ENCODE measurements at regions not wholly inside any gene's neighbourhood (a gene's known extent, or its start where the extent isn't known, plus 50 kb on each side); places are given as distances from the start of the nearest gene placed in this dataset.

DNA sequence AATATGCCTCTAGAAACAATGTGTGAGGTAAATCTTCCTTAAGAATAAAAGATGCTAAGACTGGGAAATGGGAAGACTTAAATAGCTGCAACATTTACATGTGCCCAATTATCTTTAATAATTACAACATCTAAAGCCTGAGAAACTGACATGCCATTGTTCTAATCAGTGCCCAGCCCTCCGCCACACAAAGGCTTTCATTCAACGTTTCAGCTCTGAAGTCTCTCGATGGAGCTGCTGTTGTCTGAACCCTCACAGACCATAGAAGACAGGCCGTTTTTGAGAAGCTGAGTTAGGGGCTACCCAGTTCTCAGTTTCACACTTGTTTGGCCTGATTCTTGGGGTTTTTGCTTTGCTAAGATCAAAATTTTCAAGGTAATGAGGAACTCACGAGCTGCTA, 315.4 kb upstream of the CHST9 start:
- TF ChIP-seq, protein P1, sequence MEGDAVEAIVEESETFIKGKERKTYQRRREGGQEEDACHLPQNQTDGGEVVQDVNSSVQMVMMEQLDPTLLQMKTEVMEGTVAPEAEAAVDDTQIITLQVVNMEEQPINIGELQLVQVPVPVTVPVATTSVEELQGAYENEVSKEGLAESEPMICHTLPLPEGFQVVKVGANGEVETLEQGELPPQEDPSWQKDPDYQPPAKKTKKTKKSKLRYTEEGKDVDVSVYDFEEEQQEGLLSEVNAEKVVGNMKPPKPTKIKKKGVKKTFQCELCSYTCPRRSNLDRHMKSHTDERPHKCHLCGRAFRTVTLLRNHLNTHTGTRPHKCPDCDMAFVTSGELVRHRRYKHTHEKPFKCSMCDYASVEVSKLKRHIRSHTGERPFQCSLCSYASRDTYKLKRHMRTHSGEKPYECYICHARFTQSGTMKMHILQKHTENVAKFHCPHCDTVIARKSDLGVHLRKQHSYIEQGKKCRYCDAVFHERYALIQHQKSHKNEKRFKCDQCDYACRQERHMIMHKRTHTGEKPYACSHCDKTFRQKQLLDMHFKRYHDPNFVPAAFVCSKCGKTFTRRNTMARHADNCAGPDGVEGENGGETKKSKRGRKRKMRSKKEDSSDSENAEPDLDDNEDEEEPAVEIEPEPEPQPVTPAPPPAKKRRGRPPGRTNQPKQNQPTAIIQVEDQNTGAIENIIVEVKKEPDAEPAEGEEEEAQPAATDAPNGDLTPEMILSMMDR (IDR thresholded peaks at IDR 0.05): no peak
- TF ChIP-seq POLR2A (IDR thresholded peaks at IDR 0.05): no peak
